Gastrocnemius medialis (tissue), 4 donors: ENCODE measurements at regions not wholly inside any gene's neighbourhood (a gene's known extent, or its start where the extent isn't known, plus 50 kb on each side); places are given as distances from the start of the nearest gene placed in this dataset.

Source experiments
- CTCF ChIP-seq, 5 experiments: fragments of 450-650 bp in 3 of 5; fragments of 200-600 bp in 2 of 5; sonication (generic) in 2 of 5; IDR thresholded peaks in 4 of 5; conservative IDR thresholded peaks in 1 of 5; 1 replicate in 4 of 5; 2 replicates in 1 of 5; pipeline ENCODE4 v1.5.1; 2016 to 2019; ENCODE audit warnings: antibody characterized with exemption in 5 of 5, mild to moderate bottlenecking in 3 of 5, moderate library complexity in 3 of 5
- POLR2A ChIP-seq, 2 donors: fragments of 450-650 bp; IDR thresholded peaks; one replicate each; pipeline ENCODE4 v1.6.1; 2017; ENCODE audit warnings: antibody characterized with exemption in 2 of 2, mild to moderate bottlenecking in 2 of 2, moderate library complexity in 2 of 2

DNA sequence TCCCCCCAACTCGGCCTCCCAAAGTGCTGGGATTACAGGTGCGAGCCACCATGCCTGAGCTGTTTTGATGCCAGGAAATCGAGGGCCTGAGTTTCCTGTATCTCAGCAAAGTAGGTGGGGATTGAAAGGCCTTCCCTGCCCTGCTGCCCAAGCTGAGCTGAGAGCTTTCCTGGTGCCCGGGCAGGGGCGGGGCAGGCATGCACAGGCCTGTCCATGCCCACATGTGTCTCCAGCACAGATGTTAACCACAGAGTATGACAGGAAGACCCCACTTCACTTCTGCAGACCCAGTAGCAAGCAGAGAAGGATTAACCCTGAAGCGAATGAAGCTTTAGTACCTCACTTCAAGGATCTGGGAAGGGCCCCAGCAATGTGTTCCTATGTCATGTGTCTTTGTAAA is 66.0 kb downstream of the GPR6 start:
- TF ChIP-seq CTCF (IDR thresholded peaks at IDR 0.05 in 4 of 5, conservative IDR thresholded peaks at IDR 0.05 in 1 of 5) (no peak), POLR2A (IDR thresholded peaks at IDR 0.05) (no peak)
